ENCODE measurements at regions not wholly inside any gene's neighbourhood (a gene's known extent, or its start where the extent isn't known, plus 50 kb on each side); places are given as distances from the start of the nearest gene placed in this dataset.
"Not testable (repeated sequence)": the region's sequence is repeated elsewhere in the genome, so short reads cannot be mapped to it uniquely, and the experiment has no call there.

- Histone ChIP-seq H3K9ac (ENCODE audit: low read length) (no peak overlapping the region), H3K36me3 (ENCODE audit: control insufficient read depth, insufficient read depth, low read length) (no peaks in the 10 kb centered on the region), H3K27me3 (ENCODE audit: control insufficient read depth, insufficient read depth, low read length) (no peaks in the 10 kb centered on the region), H3K4me1 (ENCODE audit: control insufficient read depth, insufficient read depth, low read length) (no peaks in the 10 kb centered on the region), H3K27ac (ENCODE audit: low read depth, low read length) (no peak overlapping the region), H3K4me3 (ENCODE audit: low read length) (no peak overlapping the region)
Measured at GRCh38 chr2:234156326-234156725, 105.8 kb downstream of the SPP2 start.

- H3K36me3 ChIP-seq (ENCODE audit: control insufficient read depth, insufficient read depth, low read length); H3K4me3 ChIP-seq (ENCODE audit: low read length); H3K9ac ChIP-seq (ENCODE audit: low read length); H3K27ac ChIP-seq (ENCODE audit: low read depth, low read length); H3K4me1 ChIP-seq (ENCODE audit: control insufficient read depth, insufficient read depth, low read length); H3K27me3 ChIP-seq (ENCODE audit: control insufficient read depth, insufficient read depth, low read length): not testable (repeated sequence)
Measured at GRCh38 chr2:234152835-234153234, 102.3 kb downstream of the SPP2 start.

- Histone ChIP-seq H3K36me3 (ENCODE audit: control insufficient read depth, insufficient read depth, low read length) (no peaks in the 10 kb centered on the region), H3K4me3 (ENCODE audit: low read length) (no peak overlapping the region), H3K4me1 (ENCODE audit: control insufficient read depth, insufficient read depth, low read length) (no peaks in the 10 kb centered on the region), H3K9ac (ENCODE audit: low read length) (no peak overlapping the region), H3K27me3 (ENCODE audit: control insufficient read depth, insufficient read depth, low read length) (no peaks in the 10 kb centered on the region), H3K27ac (ENCODE audit: low read depth, low read length) (no peak overlapping the region)
Measured at GRCh38 chr2:234147335-234147861, 96.9 kb downstream of the SPP2 start.

GRCh38 chr2:234146087-234146826 lies 95.8 kb downstream of the SPP2 start:
- Histone ChIP-seq H3K4me1 (ENCODE audit: control insufficient read depth, insufficient read depth, low read length) (no peaks in the 10 kb centered on the region), H3K4me3 (ENCODE audit: low read length) (no peak overlapping the region), H3K9ac (ENCODE audit: low read length) (no peak overlapping the region), H3K27ac (ENCODE audit: low read depth, low read length) (no peak overlapping the region), H3K36me3 (ENCODE audit: control insufficient read depth, insufficient read depth, low read length) (no peaks in the 10 kb centered on the region), H3K27me3 (ENCODE audit: control insufficient read depth, insufficient read depth, low read length) (no peaks in the 10 kb centered on the region)

DNA sequence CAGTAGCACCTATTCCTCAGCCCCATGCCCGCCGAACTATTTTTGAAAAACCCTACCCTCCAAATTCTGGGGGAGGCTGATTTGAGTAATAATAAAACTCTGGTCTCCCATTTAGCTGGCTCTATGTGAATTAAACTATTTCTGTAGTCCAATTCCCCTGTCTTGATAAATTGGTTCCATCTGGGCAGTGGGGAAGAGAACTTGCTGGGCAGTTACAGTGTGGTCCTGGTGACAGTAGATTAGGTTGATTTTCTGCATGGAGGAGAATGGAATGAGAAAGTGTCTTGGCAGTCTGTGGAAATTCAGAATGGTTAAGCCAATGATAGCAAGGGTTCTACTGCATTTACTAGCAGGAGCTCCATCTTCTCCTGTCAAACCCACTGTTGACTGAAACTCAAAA lies 95.0 kb downstream of the SPP2 start:
- H3K9ac ChIP-seq (ENCODE audit: low read length), result no peak overlapping the region
- no peaks in the 10 kb centered on the region for H3K36me3 ChIP-seq (ENCODE audit: control insufficient read depth, insufficient read depth, low read length)
- H3K27ac ChIP-seq (ENCODE audit: low read depth, low read length), result no peak overlapping the region
- H3K27me3 ChIP-seq (ENCODE audit: control insufficient read depth, insufficient read depth, low read length), result no peaks in the 10 kb centered on the region
- H3K4me1 ChIP-seq (ENCODE audit: control insufficient read depth, insufficient read depth, low read length), result no peaks in the 10 kb centered on the region
- H3K4me3 ChIP-seq (ENCODE audit: low read length), result no peak overlapping the region

GRCh38 chr2:234145057-234145456 lies 94.6 kb downstream of the SPP2 start:
- Histone ChIP-seq H3K27ac (ENCODE audit: low read depth, low read length) (no peak overlapping the region), H3K9ac (ENCODE audit: low read length) (no peak overlapping the region), H3K4me3 (ENCODE audit: low read length) (no peak overlapping the region), H3K36me3 (ENCODE audit: control insufficient read depth, insufficient read depth, low read length) (no peaks in the 10 kb centered on the region), H3K4me1 (ENCODE audit: control insufficient read depth, insufficient read depth, low read length) (no peaks in the 10 kb centered on the region), H3K27me3 (ENCODE audit: control insufficient read depth, insufficient read depth, low read length) (no peaks in the 10 kb centered on the region)

DNA sequence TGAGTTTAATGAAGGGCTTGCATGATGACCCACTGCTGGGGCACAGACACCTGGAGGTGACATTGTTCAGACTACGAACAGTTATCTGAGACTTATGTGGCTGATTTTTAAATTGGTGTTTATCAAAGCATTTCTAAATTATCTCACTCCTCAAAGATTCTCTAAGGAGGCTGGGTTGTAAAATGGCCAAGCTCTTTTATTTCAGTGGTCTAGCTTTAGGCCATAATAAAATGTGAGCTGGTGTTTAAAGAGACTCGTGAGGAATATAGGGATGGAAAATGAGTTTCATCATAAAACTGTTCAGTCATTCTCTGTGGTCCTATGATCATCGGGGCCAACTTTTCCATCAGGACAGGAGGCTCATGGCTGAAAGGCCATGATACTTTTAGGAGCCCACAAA lies 93.4 kb downstream of the SPP2 start:
- Histone ChIP-seq H3K4me3 (ENCODE audit: low read length) (no peak overlapping the region), H3K36me3 (ENCODE audit: control insufficient read depth, insufficient read depth, low read length) (no peaks in the 10 kb centered on the region), H3K9ac (ENCODE audit: low read length) (no peak overlapping the region), H3K4me1 (ENCODE audit: control insufficient read depth, insufficient read depth, low read length) (no peaks in the 10 kb centered on the region), H3K27me3 (ENCODE audit: control insufficient read depth, insufficient read depth, low read length) (no peaks in the 10 kb centered on the region), H3K27ac (ENCODE audit: low read depth, low read length) (no peak overlapping the region)

DNA sequence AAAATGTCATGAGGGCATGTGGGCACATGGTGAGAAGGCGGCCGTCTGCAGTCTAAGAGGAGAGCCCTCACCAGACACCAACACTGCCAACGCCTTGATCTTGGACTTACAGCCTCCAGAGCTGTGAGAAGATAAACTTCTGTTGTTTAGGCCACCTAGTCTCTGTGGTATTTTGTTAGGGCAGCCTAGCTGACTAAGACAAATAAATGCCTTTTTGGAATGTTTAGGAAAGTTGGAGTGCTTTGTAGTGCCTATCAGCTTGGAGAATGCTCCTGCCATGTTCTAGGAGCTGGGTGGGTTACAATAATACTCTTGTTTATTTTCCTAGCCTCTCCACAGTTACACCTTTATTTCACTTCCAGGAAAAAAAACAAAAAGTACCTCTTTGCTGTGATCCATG lies 92.0 kb downstream of the SPP2 start:
- no peaks in the 10 kb centered on the region for H3K27me3 ChIP-seq (ENCODE audit: control insufficient read depth, insufficient read depth, low read length)
- no peak overlapping the region for H3K27ac ChIP-seq (ENCODE audit: low read depth, low read length)
- no peak overlapping the region for H3K9ac ChIP-seq (ENCODE audit: low read length)
- no peaks in the 10 kb centered on the region for H3K4me1 ChIP-seq (ENCODE audit: control insufficient read depth, insufficient read depth, low read length)
- H3K4me3 ChIP-seq (ENCODE audit: low read length), result no peak overlapping the region
- H3K36me3 ChIP-seq (ENCODE audit: control insufficient read depth, insufficient read depth, low read length), result no peaks in the 10 kb centered on the region

DNA sequence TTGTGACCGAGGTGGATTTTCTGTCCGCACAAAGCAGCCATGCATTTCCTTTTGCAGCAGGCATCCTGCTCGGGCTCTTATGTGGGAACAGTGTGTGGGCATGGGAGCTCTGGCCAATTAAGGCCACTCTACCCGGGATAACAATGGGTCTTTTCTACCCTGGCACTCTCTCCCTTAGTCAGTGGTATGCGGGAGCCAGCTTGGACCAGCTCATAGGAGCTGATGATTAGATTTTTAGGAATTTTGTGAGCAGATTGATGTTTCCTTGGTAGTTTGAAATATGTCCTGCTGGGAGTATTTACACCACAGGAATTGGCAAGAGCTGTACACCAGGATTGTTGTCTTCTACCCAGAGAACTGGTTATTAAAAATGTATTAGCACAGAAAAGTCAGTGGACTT lies 89.3 kb downstream of the SPP2 start:
- H3K36me3 ChIP-seq (ENCODE audit: control insufficient read depth, insufficient read depth, low read length), result no peaks in the 10 kb centered on the region
- no peak overlapping the region for H3K9ac ChIP-seq (ENCODE audit: low read length)
- no peaks in the 10 kb centered on the region for H3K4me1 ChIP-seq (ENCODE audit: control insufficient read depth, insufficient read depth, low read length)
- H3K27me3 ChIP-seq (ENCODE audit: control insufficient read depth, insufficient read depth, low read length), result no peaks in the 10 kb centered on the region
- H3K4me3 ChIP-seq (ENCODE audit: low read length), result no peak overlapping the region
- no peak overlapping the region for H3K27ac ChIP-seq (ENCODE audit: low read depth, low read length)

- Histone ChIP-seq H3K27me3 (ENCODE audit: control insufficient read depth, insufficient read depth, low read length) (no peaks in the 10 kb centered on the region), H3K9ac (ENCODE audit: low read length) (no peak overlapping the region), H3K27ac (ENCODE audit: low read depth, low read length) (no peak overlapping the region), H3K4me1 (ENCODE audit: control insufficient read depth, insufficient read depth, low read length) (no peaks in the 10 kb centered on the region), H3K4me3 (ENCODE audit: low read length) (no peak overlapping the region), H3K36me3 (ENCODE audit: control insufficient read depth, insufficient read depth, low read length) (no peaks in the 10 kb centered on the region)
Measured at GRCh38 chr2:234138836-234139235, 88.3 kb downstream of the SPP2 start.

- Histone ChIP-seq H3K4me1 (ENCODE audit: control insufficient read depth, insufficient read depth, low read length) (no peaks in the 10 kb centered on the region), H3K27ac (ENCODE audit: low read depth, low read length) (no peak overlapping the region), H3K9ac (ENCODE audit: low read length) (no peak overlapping the region), H3K36me3 (ENCODE audit: control insufficient read depth, insufficient read depth, low read length) (no peaks in the 10 kb centered on the region), H3K27me3 (ENCODE audit: control insufficient read depth, insufficient read depth, low read length) (no peaks in the 10 kb centered on the region), H3K4me3 (ENCODE audit: low read length) (no peak overlapping the region)
Measured at GRCh38 chr2:234137400-234138014, 87.0 kb downstream of the SPP2 start.

DNA sequence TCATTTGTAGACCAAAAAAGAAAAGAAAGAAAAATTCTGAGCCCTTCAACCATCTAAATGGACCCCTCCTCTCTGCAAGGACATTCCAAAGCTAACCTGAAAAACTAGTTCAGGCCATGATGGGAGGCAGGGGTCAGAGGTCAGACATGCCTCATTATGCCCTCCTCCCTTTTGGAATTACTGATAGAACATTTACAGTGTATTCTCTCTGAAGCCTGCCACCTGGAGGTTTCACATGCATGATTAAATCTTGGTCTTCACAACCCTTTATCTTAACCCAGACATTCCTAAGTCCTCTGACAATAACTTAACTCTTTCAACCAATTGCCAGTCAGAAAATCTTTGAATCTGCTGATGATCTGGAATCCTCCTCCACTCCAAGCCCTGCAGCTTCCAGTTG lies 86.0 kb downstream of the SPP2 start:
- Histone ChIP-seq H3K9ac (ENCODE audit: low read length) (no peak overlapping the region), H3K27ac (ENCODE audit: low read depth, low read length) (no peak overlapping the region), H3K27me3 (ENCODE audit: control insufficient read depth, insufficient read depth, low read length) (no peaks in the 10 kb centered on the region), H3K36me3 (ENCODE audit: control insufficient read depth, insufficient read depth, low read length) (no peaks in the 10 kb centered on the region), H3K4me1 (ENCODE audit: control insufficient read depth, insufficient read depth, low read length) (no peaks in the 10 kb centered on the region), H3K4me3 (ENCODE audit: low read length) (no peak overlapping the region)

DNA sequence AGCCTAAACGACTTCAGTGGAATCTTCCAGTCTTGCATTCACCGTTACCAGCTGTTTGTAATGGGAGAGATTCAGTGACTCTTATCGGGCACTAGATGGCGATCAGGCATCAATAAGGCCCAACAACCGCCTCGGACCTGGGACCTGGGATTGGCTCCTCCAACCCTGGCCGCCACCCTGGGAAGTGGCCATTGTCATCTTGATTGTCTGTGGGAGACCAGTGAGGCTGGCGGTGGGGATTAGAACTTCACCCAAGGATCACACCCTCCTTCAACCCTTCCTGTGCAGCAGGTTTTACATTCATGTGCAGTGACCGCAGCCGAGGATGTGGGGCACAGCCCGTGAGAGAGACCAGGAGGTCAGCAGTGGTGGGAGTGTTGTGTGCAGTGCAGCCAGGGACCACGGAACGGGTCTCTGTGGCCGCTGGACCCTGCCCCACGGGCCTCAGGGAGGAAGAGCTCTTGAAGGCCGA lies 85.3 kb downstream of the SPP2 start:
- Histone ChIP-seq H3K27ac (ENCODE audit: low read depth, low read length) (no peak overlapping the region), H3K9ac (ENCODE audit: low read length) (no peak overlapping the region), H3K27me3 (ENCODE audit: control insufficient read depth, insufficient read depth, low read length) (no peaks in the 10 kb centered on the region)

More for the DNA sequence above, 85.3 kb downstream of the SPP2 start:
- H3K36me3 ChIP-seq (ENCODE audit: control insufficient read depth, insufficient read depth, low read length), result no peaks in the 10 kb centered on the region
- no peaks in the 10 kb centered on the region for H3K4me1 ChIP-seq (ENCODE audit: control insufficient read depth, insufficient read depth, low read length)
- no peak overlapping the region for H3K4me3 ChIP-seq (ENCODE audit: low read length)
